ENCODE measurements at regions not wholly inside any gene's neighbourhood (a gene's known extent, or its start where the extent isn't known, plus 50 kb on each side); places are given as distances from the start of the nearest gene placed in this dataset.
"Not testable (repeated sequence)": the region's sequence is repeated elsewhere in the genome, so short reads cannot be mapped to it uniquely, and the experiment has no call there.

- intact Hi-C loops (cut with DNase I); DNase-seq; H3K4me1 ChIP-seq; H3K27me3 ChIP-seq; H3K9me3 ChIP-seq; H3K27ac ChIP-seq; H3K4me3 ChIP-seq (replicated peaks in 1 of 3): not testable (repeated sequence)
- peaks cover 54 to 57% of the 10 kb centered on the region in 2 donors for H3K36me3 ChIP-seq
- 90 to 95% methylated on average over 5 of the region's 5 CpGs for WGBS, 2 donors
These were observed 62.6 kb upstream of the BDH1 start for GRCh38 chr3:197618408-197618807.

GRCh38 chr3:197615430-197615829 is 59.7 kb upstream of the BDH1 start:
- H3K27ac ChIP-seq, result no peak overlapping the region
- TF ChIP-seq CTCF (IDR thresholded peaks at IDR 0.05) (no peak), POLR2A (IDR thresholded peaks at IDR 0.05) (no peak)
- no peaks in the 10 kb centered on the region for H3K4me1 ChIP-seq
- no peaks in the 10 kb centered on the region for H3K27me3 ChIP-seq
- H3K9me3 ChIP-seq, result no peaks in the 10 kb centered on the region
- 97 to 98% methylated on average over 3 of the region's 3 CpGs for WGBS, 2 donors
- no peak overlapping the region for H3K4me3 ChIP-seq (replicated peaks in 1 of 3)
- no peak for DNase-seq
- intact Hi-C loops (cut with DNase I), result no loop called here
- peaks cover 61 to 64% of the 10 kb centered on the region in 2 donors for H3K36me3 ChIP-seq

GRCh38 chr3:197614134-197614533 is 58.4 kb upstream of the BDH1 start:
- H3K9me3 ChIP-seq; intact Hi-C loops (cut with DNase I); H3K27me3 ChIP-seq; H3K4me3 ChIP-seq (replicated peaks in 1 of 3); H3K27ac ChIP-seq; DNase-seq; H3K4me1 ChIP-seq: not testable (repeated sequence)
- H3K36me3 ChIP-seq, result peaks cover 49 to 51% of the 10 kb centered on the region in 2 donors
- WGBS, 2 donors, result 94% methylated on average over 3 of the region's 3 CpGs

GRCh38 chr3:197613199-197613598 is 57.4 kb upstream of the BDH1 start:
- peaks cover 47 to 52% of the 10 kb centered on the region in 2 donors for H3K36me3 ChIP-seq
- intact Hi-C loops (cut with DNase I), result no loop called here
- TF ChIP-seq POLR2A (IDR thresholded peaks at IDR 0.05), result no peak
- no peak for TF ChIP-seq CTCF (IDR thresholded peaks at IDR 0.05)
- 88% methylated on average over 5 to 6 of the region's 6 CpGs for WGBS, 2 donors
- H3K9me3 ChIP-seq, result no peaks in the 10 kb centered on the region
- no peaks in the 10 kb centered on the region for H3K4me1 ChIP-seq
- H3K27me3 ChIP-seq, result no peaks in the 10 kb centered on the region
- H3K27ac ChIP-seq, result no peak overlapping the region
- no peak for DNase-seq
- no peak overlapping the region for H3K4me3 ChIP-seq (replicated peaks in 1 of 3)

- intact Hi-C loops (cut with DNase I), result no loop called here
- WGBS, 2 donors, result 94 to 100% methylated on average over 2 of the region's 2 CpGs
- H3K36me3 ChIP-seq, result peaks cover 50 to 65% of the 10 kb centered on the region in 2 donors
- no peak for DNase-seq
- no peak overlapping the region for H3K4me3 ChIP-seq (replicated peaks in 1 of 3)
- no peak overlapping the region for H3K27ac ChIP-seq
- TF ChIP-seq POLR2A (IDR thresholded peaks at IDR 0.05) (no peak), CTCF (IDR thresholded peaks at IDR 0.05) (no peak)
- H3K27me3 ChIP-seq, result no peaks in the 10 kb centered on the region
- no peaks in the 10 kb centered on the region for H3K9me3 ChIP-seq
- H3K4me1 ChIP-seq, result no peaks in the 10 kb centered on the region
These were observed 55.5 kb upstream of the BDH1 start for GRCh38 chr3:197611255-197611654.

GRCh38 chr3:197606468-197606867 is 50.7 kb upstream of the BDH1 start:
- DNase-seq, result no peak
- Histone ChIP-seq H3K27ac (no peak overlapping the region), H3K9me3 (no peaks in the 10 kb centered on the region), H3K36me3 (peaks cover 16 to 26% of the 10 kb centered on the region in 2 donors), H3K4me3 (replicated peaks in 1 of 3) (no peak overlapping the region), H3K27me3 (no peaks in the 10 kb centered on the region), H3K4me1 (peaks cover 0 to 7% of the 10 kb centered on the region in 2 donors)
- no peak for TF ChIP-seq CTCF (IDR thresholded peaks at IDR 0.05)
- no peak for TF ChIP-seq POLR2A (IDR thresholded peaks at IDR 0.05)
- 96 to 100% methylated on average over 3 of the region's 3 CpGs for WGBS, 2 donors
- intact Hi-C loops (cut with DNase I), result no loop called here

Measured in thyroid gland (tissue), 4 donors.